ENCODE measurements at regions not wholly inside any gene's neighbourhood (a gene's known extent, or its start where the extent isn't known, plus 50 kb on each side); places are given as distances from the start of the nearest gene placed in this dataset.
"Not testable (repeated sequence)": the region's sequence is repeated elsewhere in the genome, so short reads cannot be mapped to it uniquely, and the experiment has no call there.

GRCh38 chr3:130816561-130817445 is 70.2 kb upstream of the PIK3R4 start:
- Histone ChIP-seq H3K79me1 (ENCODE audit: low read length) (no peaks in the 10 kb centered on the region), H4K8ac (ENCODE audit: low read depth, low read length) (no peak overlapping the region), H2BK12ac (ENCODE audit: low read length) (no peak overlapping the region), H3K79me2 (ENCODE audit: control insufficient read depth, insufficient read depth, low read length, poor library complexity) (no peaks in the 10 kb centered on the region), H2AK5ac (ENCODE audit: low read length) (no peak overlapping the region), H3K27me3 (ENCODE audit: insufficient read depth, low read length) (no peaks in the 10 kb centered on the region), H3K4me2 (ENCODE audit: low read length) (no peak overlapping the region), H3K14ac (ENCODE audit: low read length) (no peak overlapping the region), H4K12ac (ENCODE audit: low read depth, low read length) (no peak overlapping the region), H3K27ac (ENCODE audit: low read depth, low read length) (no peak overlapping the region), H3K18ac (ENCODE audit: low read length) (no peak overlapping the region), H3K4me3 (ENCODE audit: low read depth, low read length) (no peak overlapping the region), H3K9ac (ENCODE audit: low read length) (no peak overlapping the region), H3K9me3 (ENCODE audit: insufficient read depth, low read depth, low read length) (peaks cover 6% of the 10 kb centered on the region), H4K91ac (ENCODE audit: low read depth, low read length) (no peak overlapping the region), H2AFZ (ENCODE audit: insufficient read depth, low read length, poor library complexity) (no peak overlapping the region), H3K23ac (ENCODE audit: low read length) (no peak overlapping the region), H3K4ac (ENCODE audit: low read depth, low read length) (no peak overlapping the region), H3K4me1 (ENCODE audit: control insufficient read depth in 1 of 2, insufficient read depth in 2 of 2, low read length in 2 of 2) (no peaks in the 10 kb centered on the region), H3K36me3 (ENCODE audit: control insufficient read depth in 1 of 2, insufficient read depth in 2 of 2, low read length in 2 of 2) (no peaks in the 10 kb centered on the region), H2BK120ac (ENCODE audit: insufficient read depth, low read length, poor library complexity) (no peak overlapping the region), H2BK5ac (ENCODE audit: low read depth, low read length, poor library complexity) (no peak overlapping the region)
- WGBS (ENCODE audit: extremely low coverage, insufficient coverage, insufficient read length): no CpG with 5 or more reads among the region's 6 CpGs
- peak in 1 of 2 donors; percentile 43 for DNase-seq

GRCh38 chr3:130818066-130818465 is 71.4 kb upstream of the PIK3R4 start:
- H2BK120ac ChIP-seq (ENCODE audit: insufficient read depth, low read length, poor library complexity); H4K12ac ChIP-seq (ENCODE audit: low read depth, low read length); H4K91ac ChIP-seq (ENCODE audit: low read depth, low read length); H3K18ac ChIP-seq (ENCODE audit: low read length); H2BK5ac ChIP-seq (ENCODE audit: low read depth, low read length, poor library complexity); H3K27ac ChIP-seq (ENCODE audit: low read depth, low read length); H2AFZ ChIP-seq (ENCODE audit: insufficient read depth, low read length, poor library complexity); H3K9ac ChIP-seq (ENCODE audit: low read length); H3K79me2 ChIP-seq (ENCODE audit: control insufficient read depth, insufficient read depth, low read length, poor library complexity); H2AK5ac ChIP-seq (ENCODE audit: low read length); H3K23ac ChIP-seq (ENCODE audit: low read length); H3K36me3 ChIP-seq (ENCODE audit: control insufficient read depth in 1 of 2, insufficient read depth in 2 of 2, low read length in 2 of 2); H4K8ac ChIP-seq (ENCODE audit: low read depth, low read length); H3K14ac ChIP-seq (ENCODE audit: low read length); H3K4me1 ChIP-seq (ENCODE audit: control insufficient read depth in 1 of 2, insufficient read depth in 2 of 2, low read length in 2 of 2); H3K4ac ChIP-seq (ENCODE audit: low read depth, low read length); H3K27me3 ChIP-seq (ENCODE audit: insufficient read depth, low read length); DNase-seq; H3K9me3 ChIP-seq (ENCODE audit: insufficient read depth, low read depth, low read length); H3K4me2 ChIP-seq (ENCODE audit: low read length); H2BK12ac ChIP-seq (ENCODE audit: low read length); H3K79me1 ChIP-seq (ENCODE audit: low read length): not testable (repeated sequence)
- WGBS (ENCODE audit: extremely low coverage, insufficient coverage, insufficient read length): no CpG with 5 or more reads among the region's 3 CpGs
- H3K4me3 ChIP-seq (ENCODE audit: low read depth, low read length): peak overlapping the region; percentile 59

GRCh38 chr3:130820976-130821375 is 72.9 kb upstream of the ATP2C1 start:
- no peak overlapping the region for H3K18ac ChIP-seq (ENCODE audit: low read length)
- no peaks in the 10 kb centered on the region for H3K4me1 ChIP-seq (ENCODE audit: control insufficient read depth in 1 of 2, insufficient read depth in 2 of 2, low read length in 2 of 2)
- H3K4me2 ChIP-seq (ENCODE audit: low read length): no peak overlapping the region
- H2BK5ac ChIP-seq (ENCODE audit: low read depth, low read length, poor library complexity): no peak overlapping the region
- H3K4me3 ChIP-seq (ENCODE audit: low read depth, low read length): no peak overlapping the region
- no peak overlapping the region for H3K4ac ChIP-seq (ENCODE audit: low read depth, low read length)
- no peak overlapping the region for H3K23ac ChIP-seq (ENCODE audit: low read length)
- H2BK12ac ChIP-seq (ENCODE audit: low read length): no peak overlapping the region
- WGBS (ENCODE audit: extremely low coverage, insufficient coverage, insufficient read length): no CpG with 5 or more reads among the region's 2 CpGs
- H3K27ac ChIP-seq (ENCODE audit: low read depth, low read length): no peak overlapping the region
- H4K8ac ChIP-seq (ENCODE audit: low read depth, low read length): no peak overlapping the region
- H4K12ac ChIP-seq (ENCODE audit: low read depth, low read length): no peak overlapping the region
- H3K27me3 ChIP-seq (ENCODE audit: insufficient read depth, low read length): no peaks in the 10 kb centered on the region
- no peak overlapping the region for H2AK5ac ChIP-seq (ENCODE audit: low read length)
- H2BK120ac ChIP-seq (ENCODE audit: insufficient read depth, low read length, poor library complexity): no peak overlapping the region
- H3K9me3 ChIP-seq (ENCODE audit: insufficient read depth, low read depth, low read length): no peaks in the 10 kb centered on the region
- no peaks in the 10 kb centered on the region for H3K36me3 ChIP-seq (ENCODE audit: control insufficient read depth in 1 of 2, insufficient read depth in 2 of 2, low read length in 2 of 2)
- H2AFZ ChIP-seq (ENCODE audit: insufficient read depth, low read length, poor library complexity): no peak overlapping the region
- DNase-seq: peak; percentile 38 to 77
- no peak overlapping the region for H3K14ac ChIP-seq (ENCODE audit: low read length)
- H3K79me1 ChIP-seq (ENCODE audit: low read length): no peaks in the 10 kb centered on the region
- H4K91ac ChIP-seq (ENCODE audit: low read depth, low read length): no peak overlapping the region
- H3K9ac ChIP-seq (ENCODE audit: low read length): no peak overlapping the region
- no peaks in the 10 kb centered on the region for H3K79me2 ChIP-seq (ENCODE audit: control insufficient read depth, insufficient read depth, low read length, poor library complexity)

- no peak overlapping the region for H2AFZ ChIP-seq (ENCODE audit: insufficient read depth, low read length, poor library complexity)
- WGBS (ENCODE audit: extremely low coverage, insufficient coverage, insufficient read length): no CpG with 5 or more reads among the region's 1 CpG
- H3K36me3 ChIP-seq (ENCODE audit: control insufficient read depth in 1 of 2, insufficient read depth in 2 of 2, low read length in 2 of 2): no peaks in the 10 kb centered on the region
- no peak overlapping the region for H4K12ac ChIP-seq (ENCODE audit: low read depth, low read length)
- H3K4me1 ChIP-seq (ENCODE audit: control insufficient read depth in 1 of 2, insufficient read depth in 2 of 2, low read length in 2 of 2): no peaks in the 10 kb centered on the region
- no peaks in the 10 kb centered on the region for H3K27me3 ChIP-seq (ENCODE audit: insufficient read depth, low read length)
- no peaks in the 10 kb centered on the region for H3K9me3 ChIP-seq (ENCODE audit: insufficient read depth, low read depth, low read length)
- H3K79me1 ChIP-seq (ENCODE audit: low read length): no peaks in the 10 kb centered on the region
- DNase-seq: no peak
- no peak overlapping the region for H3K9ac ChIP-seq (ENCODE audit: low read length)
- H3K27ac ChIP-seq (ENCODE audit: low read depth, low read length): no peak overlapping the region
- H3K4me2 ChIP-seq (ENCODE audit: low read length): no peak overlapping the region
- no peak overlapping the region for H3K14ac ChIP-seq (ENCODE audit: low read length)
- no peak overlapping the region for H4K91ac ChIP-seq (ENCODE audit: low read depth, low read length)
- H3K79me2 ChIP-seq (ENCODE audit: control insufficient read depth, insufficient read depth, low read length, poor library complexity): no peaks in the 10 kb centered on the region
- no peak overlapping the region for H2BK5ac ChIP-seq (ENCODE audit: low read depth, low read length, poor library complexity)
- H4K8ac ChIP-seq (ENCODE audit: low read depth, low read length): no peak overlapping the region
- H3K18ac ChIP-seq (ENCODE audit: low read length): no peak overlapping the region
- H3K4me3 ChIP-seq (ENCODE audit: low read depth, low read length): no peak overlapping the region
- no peak overlapping the region for H2BK120ac ChIP-seq (ENCODE audit: insufficient read depth, low read length, poor library complexity)
- no peak overlapping the region for H3K23ac ChIP-seq (ENCODE audit: low read length)
- no peak overlapping the region for H2BK12ac ChIP-seq (ENCODE audit: low read length)
- H2AK5ac ChIP-seq (ENCODE audit: low read length): no peak overlapping the region
- no peak overlapping the region for H3K4ac ChIP-seq (ENCODE audit: low read depth, low read length)
Observed at GRCh38 chr3:130821806-130822205, 72.1 kb upstream of the ATP2C1 start.

Measured in trophoblast cell (in vitro differentiated cells and primary cell).